ENCODE measurements at regions not wholly inside any gene's neighbourhood (a gene's known extent, or its start where the extent isn't known, plus 50 kb on each side); places are given as distances from the start of the nearest gene placed in this dataset.

DNA sequence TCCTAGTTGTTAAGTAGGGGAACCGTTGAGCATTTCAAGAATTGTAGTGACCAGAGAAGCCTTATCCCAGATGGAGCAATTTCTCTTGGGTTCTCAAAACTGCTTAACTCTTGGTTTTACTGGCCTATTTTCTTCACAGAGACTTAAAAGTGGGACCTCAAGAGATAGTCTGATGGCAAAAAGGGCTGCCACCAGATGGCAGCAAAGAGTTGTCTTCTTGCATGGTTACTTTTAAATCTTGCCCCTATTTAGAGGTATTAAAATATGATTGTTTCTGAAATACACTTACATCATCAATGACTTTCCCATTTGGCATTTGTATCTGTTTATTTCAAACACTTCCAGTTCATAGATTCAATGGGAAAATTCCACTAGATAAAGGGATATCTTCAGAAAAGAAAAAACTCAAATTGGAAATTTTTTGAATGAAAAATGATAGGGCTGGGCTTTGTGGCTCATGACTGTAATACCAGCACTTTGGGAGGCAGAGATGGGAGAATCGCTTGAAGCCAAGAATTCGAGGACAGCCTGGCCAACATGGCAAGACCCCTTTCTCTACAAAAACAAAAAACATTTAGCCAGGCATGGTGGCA, 69.9 kb upstream of the CNTN1 start:
- CTCF ChIA-PET, result no interaction called here
- Mint-ChIP-seq H3K4me3 (ENCODE audit: low read depth, unreplicated experiment) (no peak overlapping the region), H3K36me3 (ENCODE audit: insufficient read depth, unreplicated experiment) (no peaks in the 10 kb centered on the region), H3K4me1 (ENCODE audit: low read depth, unreplicated experiment) (no peaks in the 10 kb centered on the region), H3K27ac (ENCODE audit: unreplicated experiment) (no peak overlapping the region), H3K9me3 (ENCODE audit: low read depth, unreplicated experiment) (no peaks in the 10 kb centered on the region), H3K27me3 (ENCODE audit: unreplicated experiment) (no peaks in the 10 kb centered on the region)
- BruUV-seq (replicated peaks), result no TSS peak
- TF ChIP-seq, protein P1, sequence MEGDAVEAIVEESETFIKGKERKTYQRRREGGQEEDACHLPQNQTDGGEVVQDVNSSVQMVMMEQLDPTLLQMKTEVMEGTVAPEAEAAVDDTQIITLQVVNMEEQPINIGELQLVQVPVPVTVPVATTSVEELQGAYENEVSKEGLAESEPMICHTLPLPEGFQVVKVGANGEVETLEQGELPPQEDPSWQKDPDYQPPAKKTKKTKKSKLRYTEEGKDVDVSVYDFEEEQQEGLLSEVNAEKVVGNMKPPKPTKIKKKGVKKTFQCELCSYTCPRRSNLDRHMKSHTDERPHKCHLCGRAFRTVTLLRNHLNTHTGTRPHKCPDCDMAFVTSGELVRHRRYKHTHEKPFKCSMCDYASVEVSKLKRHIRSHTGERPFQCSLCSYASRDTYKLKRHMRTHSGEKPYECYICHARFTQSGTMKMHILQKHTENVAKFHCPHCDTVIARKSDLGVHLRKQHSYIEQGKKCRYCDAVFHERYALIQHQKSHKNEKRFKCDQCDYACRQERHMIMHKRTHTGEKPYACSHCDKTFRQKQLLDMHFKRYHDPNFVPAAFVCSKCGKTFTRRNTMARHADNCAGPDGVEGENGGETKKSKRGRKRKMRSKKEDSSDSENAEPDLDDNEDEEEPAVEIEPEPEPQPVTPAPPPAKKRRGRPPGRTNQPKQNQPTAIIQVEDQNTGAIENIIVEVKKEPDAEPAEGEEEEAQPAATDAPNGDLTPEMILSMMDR (IDR thresholded peaks at IDR 0.05; ENCODE audit: unreplicated experiment), result no peak
- DNase-seq, result peak; percentile 49
- intact Hi-C loops (cut with micrococcal nuclease; ENCODE audit: unreplicated experiment), result loop anchor here (1.0 to 10.0 kb wide), 2 partner anchors 122 to 299 kb away; no protein-coding TSS in a partner anchor

DNA sequence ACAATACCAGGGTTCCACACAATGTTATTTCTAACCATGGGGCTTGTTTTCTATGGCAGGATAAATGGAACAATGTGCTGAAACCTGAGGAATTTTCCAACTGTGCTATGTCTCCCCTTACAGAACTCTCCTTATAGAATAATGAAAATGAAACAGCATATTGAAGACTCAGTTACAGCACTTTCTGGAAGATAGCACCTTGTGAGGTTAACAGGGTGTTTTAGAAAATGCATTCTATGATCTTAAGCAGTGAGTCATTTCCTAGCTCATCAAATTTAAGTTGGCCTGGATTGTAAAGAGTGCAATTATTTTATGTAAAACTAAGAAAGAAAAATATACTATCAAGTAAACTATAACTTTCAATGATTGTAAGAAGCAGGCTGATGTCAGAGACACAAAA, 60.1 kb upstream of the CNTN1 start:
- TF ChIP-seq, protein P1 (IDR thresholded peaks at IDR 0.05; ENCODE audit: unreplicated experiment), result no peak
- Mint-ChIP-seq H3K27ac (ENCODE audit: unreplicated experiment) (no peak overlapping the region), H3K4me1 (ENCODE audit: low read depth, unreplicated experiment) (no peaks in the 10 kb centered on the region), H3K9me3 (ENCODE audit: low read depth, unreplicated experiment) (no peaks in the 10 kb centered on the region), H3K27me3 (ENCODE audit: unreplicated experiment) (no peaks in the 10 kb centered on the region), H3K4me3 (ENCODE audit: low read depth, unreplicated experiment) (no peak overlapping the region), H3K36me3 (ENCODE audit: insufficient read depth, unreplicated experiment) (no peaks in the 10 kb centered on the region)
- no peak for DNase-seq
- intact Hi-C loops (cut with micrococcal nuclease; ENCODE audit: unreplicated experiment), result no loop called here
- CTCF ChIA-PET, result no interaction called here
- no TSS peak for BruUV-seq (replicated peaks)

DNA sequence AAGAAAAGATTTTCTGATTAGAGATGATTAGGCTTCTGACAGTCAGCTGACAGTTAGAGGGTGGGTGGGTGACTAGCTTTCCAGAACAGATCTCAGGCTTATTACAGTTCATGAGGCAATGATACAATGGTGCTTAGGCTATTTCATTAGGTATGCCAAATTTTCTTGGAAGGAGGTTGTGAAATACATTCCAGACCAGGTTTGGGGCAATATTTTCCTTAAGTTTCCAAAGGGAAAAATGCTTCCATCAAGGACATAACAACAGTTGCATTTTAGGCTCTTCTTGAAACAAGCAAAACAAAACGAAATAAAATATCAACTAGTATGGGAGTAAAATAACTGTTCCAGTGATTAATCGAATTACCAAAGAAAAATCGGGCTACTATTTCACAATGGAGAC, 59.3 kb upstream of the CNTN1 start:
- CTCF ChIA-PET, result no interaction called here
- TF ChIP-seq, protein P1 (IDR thresholded peaks at IDR 0.05; ENCODE audit: unreplicated experiment), result no peak
- intact Hi-C loops (cut with micrococcal nuclease; ENCODE audit: unreplicated experiment), result no loop called here
- no peak overlapping the region for H3K4me3 Mint-ChIP-seq (ENCODE audit: low read depth, unreplicated experiment)
- DNase-seq, result no peak
- no peaks in the 10 kb centered on the region for H3K4me1 Mint-ChIP-seq (ENCODE audit: low read depth, unreplicated experiment)
- no peaks in the 10 kb centered on the region for H3K27me3 Mint-ChIP-seq (ENCODE audit: unreplicated experiment)
- no peaks in the 10 kb centered on the region for H3K9me3 Mint-ChIP-seq (ENCODE audit: low read depth, unreplicated experiment)
- H3K27ac Mint-ChIP-seq (ENCODE audit: unreplicated experiment), result no peak overlapping the region
- H3K36me3 Mint-ChIP-seq (ENCODE audit: insufficient read depth, unreplicated experiment), result no peaks in the 10 kb centered on the region
- BruUV-seq (replicated peaks), result no TSS peak

DNA sequence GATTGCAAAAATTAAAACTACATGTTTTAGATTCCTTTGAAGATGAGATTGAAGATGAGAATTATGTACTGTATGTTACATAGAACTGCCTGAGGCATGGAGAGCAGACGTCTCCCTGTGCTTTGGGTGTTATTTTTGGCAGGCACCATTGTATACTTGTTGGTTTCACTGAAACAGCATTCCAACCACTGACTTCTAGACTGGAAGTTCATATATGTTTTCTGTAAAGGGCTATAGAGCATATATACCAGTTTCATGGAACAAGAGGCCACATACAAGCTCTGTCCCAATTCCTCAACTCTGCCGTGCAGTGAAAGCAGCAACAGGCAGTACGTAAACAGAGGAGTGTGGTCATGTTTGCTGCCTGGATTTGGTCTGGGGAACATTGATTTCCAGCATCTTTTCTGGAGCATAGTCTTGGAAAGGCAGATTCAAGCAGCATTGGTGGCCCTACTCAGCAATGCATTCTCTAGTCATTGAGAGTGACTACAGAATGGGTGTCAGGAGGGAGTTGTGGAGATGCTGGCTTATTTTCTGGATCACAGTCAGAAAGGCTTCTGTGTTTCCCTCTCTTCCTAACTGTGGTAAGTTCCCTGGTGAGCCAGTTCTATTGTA, 57.6 kb upstream of the CNTN1 start:
- TF ChIP-seq, protein P1 (IDR thresholded peaks at IDR 0.05; ENCODE audit: unreplicated experiment), result no peak
- intact Hi-C loops (cut with micrococcal nuclease; ENCODE audit: unreplicated experiment), result no loop called here
- CTCF ChIA-PET, result no interaction called here
- no peaks in the 10 kb centered on the region for H3K27me3 Mint-ChIP-seq (ENCODE audit: unreplicated experiment)
- no peak overlapping the region for H3K27ac Mint-ChIP-seq (ENCODE audit: unreplicated experiment)
- no TSS peak for BruUV-seq (replicated peaks)
- H3K9me3 Mint-ChIP-seq (ENCODE audit: low read depth, unreplicated experiment), result no peaks in the 10 kb centered on the region
- H3K36me3 Mint-ChIP-seq (ENCODE audit: insufficient read depth, unreplicated experiment), result no peaks in the 10 kb centered on the region
- H3K4me1 Mint-ChIP-seq (ENCODE audit: low read depth, unreplicated experiment), result no peaks in the 10 kb centered on the region
- no peak for DNase-seq
- no peak overlapping the region for H3K4me3 Mint-ChIP-seq (ENCODE audit: low read depth, unreplicated experiment)
